K562 (cell line): ENCODE measurements at regions not wholly inside any gene's neighbourhood (a gene's known extent, or its start where the extent isn't known, plus 50 kb on each side); places are given as distances from the start of the nearest gene placed in this dataset.

ENCODE experiments used
- EP300 ChIP-seq: IDR thresholded peaks from 2 replicates; pipeline ENCODE4 v1.6.1; 2012; ENCODE audit warnings: low read length, improper control_type of control experiment
- ETV1 ChIP-seq: fragments of 450-650 bp; conservative IDR thresholded peaks from 2 replicates; pipeline ENCODE4 v1.6.1; 2016; ENCODE audit warnings: missing genetic modification characterization, control low read depth, low read depth, missing compliant biosample characterization
- MAFG ChIP-seq: fragments of 450-650 bp; conservative IDR thresholded peaks from 2 replicates; pipeline ENCODE4 v1.6.1; 2016; ENCODE audit warnings: missing genetic modification characterization, missing compliant biosample characterization
- NFYB ChIP-seq: IDR thresholded peaks from 2 replicates; pipeline ENCODE4 v1.6.1; 2011; ENCODE audit warnings: mild to moderate bottlenecking, moderate library complexity; ENCODE audit not compliant: insufficient read length; ENCODE audit errors: extremely low read depth
- NR2C2 ChIP-seq, 2 experiments: fragments of 200-800 bp in 1 of 2; sonication (Bioruptor generic) in 1 of 2; sonication (generic) in 1 of 2; formaldehyde crosslinking in 1 of 2; IDR thresholded peaks; 2 replicates each; pipeline versions ENCODE4 v1.6.1 to v1.8.0; 2016 to 2022; ENCODE audit warnings: mild to moderate bottlenecking in 1 of 2, missing compliant biosample characterization in 1 of 2, missing genetic modification characterization in 1 of 2, missing genetic modification reagents in 1 of 2
- POLR2AphosphoS5 ChIP-seq: IDR thresholded peaks from 2 replicates; pipeline ENCODE4 v1.6.1; 2011; ENCODE audit warnings: mild to moderate bottlenecking, low read depth, low read length, moderate library complexity; ENCODE audit not compliant: control insufficient read depth, insufficient read depth
- ZNF239 ChIP-seq: fragments of 250-450 bp; sonication (Bioruptor Pico); IDR thresholded peaks from 2 replicates; pipeline ENCODE4 v1.4.0; 2020; ENCODE audit warnings: mild to moderate bottlenecking
- TF ChIP-seq, protein P1 (sequence below): sonication (generic); formaldehyde crosslinking; IDR thresholded peaks from 2 replicates; pipeline ENCODE4 v1.9.0; 2022; ENCODE audit warnings: mild to moderate bottlenecking, missing genetic modification reagents
- TF ChIP-seq, protein P2 (sequence below), 3 experiments: IDR thresholded peaks in 2 of 3; conservative IDR thresholded peaks in 1 of 3; 2 replicates each; pipeline ENCODE4 v1.5.1; 2011 to 2012; ENCODE audit warnings: low read length in 3 of 3, mild to moderate bottlenecking in 3 of 3, control low read depth in 2 of 3, improper control_type of control experiment in 1 of 3, inconsistent platforms in 1 of 3, low read depth in 1 of 3, mixed read lengths in 1 of 3, moderate library complexity in 1 of 3; ENCODE audit not compliant: insufficient read depth in 2 of 3

DNA sequence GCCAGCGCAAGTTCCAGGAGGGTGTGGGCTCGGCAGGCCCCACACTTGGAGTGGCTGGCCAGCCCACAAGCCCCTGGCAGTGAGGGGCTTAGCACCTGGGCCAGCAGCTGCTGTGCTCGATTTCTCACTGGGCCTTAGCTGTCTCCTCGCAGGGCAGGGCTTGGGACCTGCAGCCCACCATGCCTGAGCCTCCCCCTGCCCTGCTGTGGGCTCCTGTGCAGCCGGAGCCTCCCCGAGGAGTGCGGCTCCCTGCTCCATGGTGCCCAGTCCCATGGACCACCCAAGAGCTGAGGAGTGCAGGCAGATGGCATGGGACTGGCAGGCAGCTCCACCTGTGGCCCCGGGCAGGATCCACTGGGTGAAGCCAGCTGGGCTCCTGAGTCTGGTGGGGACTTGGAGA lies 139.2 kb upstream of the CXCL13 start:
- TF ChIP-seq, protein P1, sequence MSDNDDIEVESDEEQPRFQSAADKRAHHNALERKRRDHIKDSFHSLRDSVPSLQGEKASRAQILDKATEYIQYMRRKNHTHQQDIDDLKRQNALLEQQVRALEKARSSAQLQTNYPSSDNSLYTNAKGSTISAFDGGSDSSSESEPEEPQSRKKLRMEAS (CRISPR knock-in tag): no peak
- TF ChIP-seq, protein P2, sequence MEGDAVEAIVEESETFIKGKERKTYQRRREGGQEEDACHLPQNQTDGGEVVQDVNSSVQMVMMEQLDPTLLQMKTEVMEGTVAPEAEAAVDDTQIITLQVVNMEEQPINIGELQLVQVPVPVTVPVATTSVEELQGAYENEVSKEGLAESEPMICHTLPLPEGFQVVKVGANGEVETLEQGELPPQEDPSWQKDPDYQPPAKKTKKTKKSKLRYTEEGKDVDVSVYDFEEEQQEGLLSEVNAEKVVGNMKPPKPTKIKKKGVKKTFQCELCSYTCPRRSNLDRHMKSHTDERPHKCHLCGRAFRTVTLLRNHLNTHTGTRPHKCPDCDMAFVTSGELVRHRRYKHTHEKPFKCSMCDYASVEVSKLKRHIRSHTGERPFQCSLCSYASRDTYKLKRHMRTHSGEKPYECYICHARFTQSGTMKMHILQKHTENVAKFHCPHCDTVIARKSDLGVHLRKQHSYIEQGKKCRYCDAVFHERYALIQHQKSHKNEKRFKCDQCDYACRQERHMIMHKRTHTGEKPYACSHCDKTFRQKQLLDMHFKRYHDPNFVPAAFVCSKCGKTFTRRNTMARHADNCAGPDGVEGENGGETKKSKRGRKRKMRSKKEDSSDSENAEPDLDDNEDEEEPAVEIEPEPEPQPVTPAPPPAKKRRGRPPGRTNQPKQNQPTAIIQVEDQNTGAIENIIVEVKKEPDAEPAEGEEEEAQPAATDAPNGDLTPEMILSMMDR (IDR thresholded peaks at IDR 0.05 in 2 of 3, conservative IDR thresholded peaks at IDR 0.05 in 1 of 3; ENCODE audit: insufficient read depth in 2 of 3, low read depth in 1 of 3, low read length in 3 of 3): no peak
- TF ChIP-seq NR2C2 (CRISPR knock-in tag; IDR thresholded peaks at IDR 0.05): no peak
- no peak for TF ChIP-seq NR2C2 (tag; IDR thresholded peaks at IDR 0.05)
- no peak for TF ChIP-seq ETV1 (tag)
- no peak for TF ChIP-seq ZNF239 (CRISPR knock-in tag)
- TF ChIP-seq MAFG (tag): no peak
- no peak for TF ChIP-seq NFYB
- TF ChIP-seq EP300: no peak
- no peak for TF ChIP-seq POLR2AphosphoS5
